Neural cell (in vitro differentiated cells): ENCODE measurements at regions not wholly inside any gene's neighbourhood (a gene's known extent, or its start where the extent isn't known, plus 50 kb on each side); places are given as distances from the start of the nearest gene placed in this dataset.

Source experiments
- H2AFZ ChIP-seq: fragments of 200-600, 300-800 bp; sonication (generic), shearing (Covaris generic); 2 replicates; pipeline ENCODE4 v1.6.0; 2014; ENCODE audit warnings: low read depth, mild to moderate bottlenecking, antibody characterized with exemption, low read length, moderate library complexity
- H3F3A ChIP-seq: fragments of 200-600 bp; shearing (Covaris generic); 2 replicates; pipeline ENCODE4 v1.6.1; 2016; ENCODE audit warnings: mild to moderate bottlenecking, moderate library complexity, mixed read lengths, antibody characterized with exemption, low read length; ENCODE audit not compliant: insufficient read depth, poor library complexity, severe bottlenecking
- H3K27ac ChIP-seq: fragments of 200-600, 300-800 bp; sonication (generic), shearing (Covaris generic); 2 replicates; pipeline ENCODE4 v1.5.1; 2014; ENCODE audit warnings: mild to moderate bottlenecking, low read length, moderate library complexity
- H3K27me3 ChIP-seq: fragments of 300-800, 200-600 bp; sonication (generic), shearing (Covaris generic); 2 replicates; pipeline ENCODE4 v1.6.0; 2014; ENCODE audit warnings: mild to moderate bottlenecking, low read depth, low read length, moderate library complexity; ENCODE audit not compliant: insufficient read depth
- H3K36me3 ChIP-seq: fragments of 300-800, 200-600 bp; sonication (generic), shearing (Covaris generic); 2 replicates; pipeline ENCODE4 v1.5.1; 2014; ENCODE audit warnings: mild to moderate bottlenecking, antibody characterized with exemption, low read length, moderate library complexity; ENCODE audit not compliant: insufficient read depth
- H3K4me2 ChIP-seq: fragments of 300-800, 200-600 bp; sonication (generic), shearing (Covaris generic); 2 replicates; pipeline ENCODE4 v1.6.0; 2014; ENCODE audit warnings: mild to moderate bottlenecking, low read length
- H3K4me3 ChIP-seq: fragments of 300-800, 200-600 bp; sonication (generic), shearing (Covaris generic); 2 replicates; pipeline ENCODE4 v1.5.1; 2014; ENCODE audit warnings: mild to moderate bottlenecking, low read length, moderate library complexity
- H3K79me2 ChIP-seq: fragments of 200-600 bp; shearing (Covaris generic); replicated peaks from 2 replicates; pipeline ENCODE4 v1.6.0; 2014; ENCODE audit warnings: mild to moderate bottlenecking, low read length, moderate library complexity; ENCODE audit not compliant: insufficient read depth
- H3K9ac ChIP-seq: fragments of 300-800, 200-600 bp; sonication (generic), shearing (Covaris generic); 2 replicates; pipeline ENCODE4 v1.6.1; 2016; ENCODE audit warnings: mild to moderate bottlenecking, low read length, mixed read lengths
- H3K9me2 ChIP-seq: fragments of 200-600 bp; shearing (Covaris generic); 2 replicates; pipeline ENCODE4 v1.6.1; 2016; ENCODE audit warnings: mild to moderate bottlenecking, low read length, mixed read lengths; ENCODE audit not compliant: insufficient read depth
- H3K9me3 ChIP-seq: fragments of 200-600, 300-800 bp; sonication (generic), shearing (Covaris generic); 2 replicates; pipeline ENCODE4 v1.6.1; 2016; ENCODE audit warnings: mild to moderate bottlenecking, mixed run types, low read length, moderate library complexity, mixed read lengths
- H4K20me1 ChIP-seq: fragments of 200-600 bp; shearing (Covaris generic); 2 replicates; pipeline ENCODE4 v1.6.1; 2016; ENCODE audit warnings: mild to moderate bottlenecking, mixed run types; ENCODE audit not compliant: insufficient read depth
- EP300 ChIP-seq: fragments of 450-650 bp; conservative IDR thresholded peaks from 2 replicates; pipeline ENCODE4 v1.6.1; 2014; ENCODE audit warnings: antibody characterized with exemption, mild to moderate bottlenecking, moderate library complexity; ENCODE audit not compliant: poor library complexity, severe bottlenecking
- EZH2 ChIP-seq: fragments of 200-600, 300-800 bp; shearing (Covaris generic), sonication (generic); IDR thresholded peaks from 2 replicates; pipeline ENCODE4 v1.6.1; 2014; ENCODE audit warnings: antibody characterized with exemption, low read length, borderline replicate concordance, mild to moderate bottlenecking; ENCODE audit not compliant: insufficient read depth, poor library complexity, severe bottlenecking
- MXI1 ChIP-seq: fragments of 450-650 bp; conservative IDR thresholded peaks from 2 replicates; pipeline ENCODE4 v1.6.1; 2014; ENCODE audit warnings: antibody characterized with exemption, mild to moderate bottlenecking; ENCODE audit not compliant: poor library complexity, severe bottlenecking
- POLR2AphosphoS5 ChIP-seq: IDR thresholded peaks from 2 replicates; pipeline ENCODE4 v1.6.1; 2012
- RAD21 ChIP-seq: fragments of 450-650 bp; conservative IDR thresholded peaks from 2 replicates; pipeline ENCODE4 v1.6.1; 2014; ENCODE audit warnings: antibody characterized with exemption, mild to moderate bottlenecking, moderate library complexity
- REST ChIP-seq: IDR thresholded peaks from 2 replicates; pipeline ENCODE4 v1.6.1; 2012; ENCODE audit warnings: borderline replicate concordance
- SMC3 ChIP-seq: fragments of 450-650 bp; conservative IDR thresholded peaks from 2 replicates; pipeline ENCODE4 v1.6.1; 2014; ENCODE audit warnings: antibody characterized with exemption, mild to moderate bottlenecking, moderate library complexity; ENCODE audit not compliant: poor library complexity
- TAF1 ChIP-seq: IDR thresholded peaks from 2 replicates; pipeline ENCODE4 v1.6.1; 2012; ENCODE audit warnings: low read depth
- TF ChIP-seq, protein P1 (sequence below): fragments of 450-650 bp; IDR thresholded peaks from 2 replicates; pipeline ENCODE4 v1.5.1; 2014; ENCODE audit warnings: antibody characterized with exemption, mild to moderate bottlenecking, moderate library complexity; ENCODE audit not compliant: poor library complexity, severe bottlenecking

DNA sequence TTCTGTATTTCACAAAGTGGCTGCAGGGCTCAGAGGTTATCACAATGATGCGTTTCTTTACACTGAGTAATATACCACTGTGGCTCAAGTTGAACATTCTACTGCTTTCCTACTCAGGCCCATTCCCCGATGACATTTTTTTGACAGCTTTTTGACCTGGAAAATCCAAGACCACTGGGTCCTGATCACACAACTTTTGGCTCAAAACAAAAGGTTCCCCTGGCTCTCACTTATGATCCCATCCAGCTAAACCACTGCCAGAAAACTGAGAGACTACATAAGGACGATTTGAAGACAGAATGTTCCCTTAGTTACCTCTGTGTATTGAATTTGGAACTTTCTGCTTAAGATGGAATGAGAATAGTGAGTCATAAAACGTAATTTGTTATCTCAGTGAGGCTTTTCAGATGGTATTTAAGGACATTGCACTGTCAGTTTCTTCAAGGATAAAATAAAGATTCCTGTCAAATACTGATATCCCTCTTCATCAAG, 78.0 kb upstream of the FBXL7 start:
- H3K4me3 ChIP-seq = no peak overlapping the region
- no peak overlapping the region for H2AFZ ChIP-seq
- no peak overlapping the region for H3K4me2 ChIP-seq
- no peaks in the 10 kb centered on the region for H3K9me2 ChIP-seq
- no peaks in the 10 kb centered on the region for H4K20me1 ChIP-seq
- H3K36me3 ChIP-seq = no peaks in the 10 kb centered on the region
- H3K9me3 ChIP-seq = no peaks in the 10 kb centered on the region
- no peak overlapping the region for H3K27ac ChIP-seq
- no peak overlapping the region for H3K9ac ChIP-seq
- TF ChIP-seq, protein P1, sequence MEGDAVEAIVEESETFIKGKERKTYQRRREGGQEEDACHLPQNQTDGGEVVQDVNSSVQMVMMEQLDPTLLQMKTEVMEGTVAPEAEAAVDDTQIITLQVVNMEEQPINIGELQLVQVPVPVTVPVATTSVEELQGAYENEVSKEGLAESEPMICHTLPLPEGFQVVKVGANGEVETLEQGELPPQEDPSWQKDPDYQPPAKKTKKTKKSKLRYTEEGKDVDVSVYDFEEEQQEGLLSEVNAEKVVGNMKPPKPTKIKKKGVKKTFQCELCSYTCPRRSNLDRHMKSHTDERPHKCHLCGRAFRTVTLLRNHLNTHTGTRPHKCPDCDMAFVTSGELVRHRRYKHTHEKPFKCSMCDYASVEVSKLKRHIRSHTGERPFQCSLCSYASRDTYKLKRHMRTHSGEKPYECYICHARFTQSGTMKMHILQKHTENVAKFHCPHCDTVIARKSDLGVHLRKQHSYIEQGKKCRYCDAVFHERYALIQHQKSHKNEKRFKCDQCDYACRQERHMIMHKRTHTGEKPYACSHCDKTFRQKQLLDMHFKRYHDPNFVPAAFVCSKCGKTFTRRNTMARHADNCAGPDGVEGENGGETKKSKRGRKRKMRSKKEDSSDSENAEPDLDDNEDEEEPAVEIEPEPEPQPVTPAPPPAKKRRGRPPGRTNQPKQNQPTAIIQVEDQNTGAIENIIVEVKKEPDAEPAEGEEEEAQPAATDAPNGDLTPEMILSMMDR = no peak
- H3K79me2 ChIP-seq = no peaks in the 10 kb centered on the region
- no peaks in the 10 kb centered on the region for H3F3A ChIP-seq
- no peaks in the 10 kb centered on the region for H3K27me3 ChIP-seq

GRCh38 chr5:15421381-15421780, 78.6 kb upstream of the FBXL7 start:
- no peak overlapping the region for H3K4me2 ChIP-seq
- no peaks in the 10 kb centered on the region for H4K20me1 ChIP-seq
- H3K9me3 ChIP-seq = no peaks in the 10 kb centered on the region
- no peaks in the 10 kb centered on the region for H3K9me2 ChIP-seq
- H3K36me3 ChIP-seq = no peaks in the 10 kb centered on the region
- no peak overlapping the region for H3K9ac ChIP-seq
- H3K79me2 ChIP-seq = no peaks in the 10 kb centered on the region
- H3K4me3 ChIP-seq = no peak overlapping the region
- H3K27ac ChIP-seq = no peak overlapping the region
- H3F3A ChIP-seq = no peaks in the 10 kb centered on the region
- H3K27me3 ChIP-seq = no peaks in the 10 kb centered on the region
- TF ChIP-seq, protein P1 = no peak
- TF ChIP-seq EP300 = no peak
- no peak overlapping the region for H2AFZ ChIP-seq

DNA sequence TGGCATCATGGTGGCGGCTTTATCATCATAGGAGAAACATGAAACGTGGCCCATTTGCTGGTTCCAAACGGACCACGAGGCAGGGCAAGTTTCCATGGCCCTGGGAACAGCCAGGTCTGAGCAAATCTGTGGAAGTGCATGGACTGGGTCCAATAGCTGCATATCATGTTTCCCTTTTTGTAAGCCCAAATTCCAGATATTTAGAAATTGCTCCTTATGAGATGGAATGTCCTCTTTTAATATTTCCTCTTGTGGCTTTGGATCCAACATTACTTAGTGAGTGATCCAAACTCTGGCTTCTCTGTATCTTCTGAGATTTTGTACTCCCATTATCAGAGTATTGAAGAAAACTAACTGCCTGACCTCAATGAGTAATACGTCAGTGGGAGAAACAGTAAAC, 79.8 kb upstream of the FBXL7 start:
- no peak overlapping the region for H3K9ac ChIP-seq
- no peaks in the 10 kb centered on the region for H3K9me3 ChIP-seq
- H3K4me2 ChIP-seq = no peak overlapping the region
- no peaks in the 10 kb centered on the region for H3K9me2 ChIP-seq
- H2AFZ ChIP-seq = no peak overlapping the region
- H3F3A ChIP-seq = no peaks in the 10 kb centered on the region
- no peaks in the 10 kb centered on the region for H3K36me3 ChIP-seq
- H3K4me3 ChIP-seq = no peak overlapping the region
- TF ChIP-seq POLR2AphosphoS5 = no peak
- no peak for TF ChIP-seq RAD21
- no peak for TF ChIP-seq EZH2
- TF ChIP-seq TAF1 = no peak
- no peaks in the 10 kb centered on the region for H4K20me1 ChIP-seq
- H3K27me3 ChIP-seq = no peaks in the 10 kb centered on the region
- no peaks in the 10 kb centered on the region for H3K79me2 ChIP-seq
- no peak overlapping the region for H3K27ac ChIP-seq

- Histone ChIP-seq H3K27me3 (no peaks in the 10 kb centered on the region), H3K36me3 (no peaks in the 10 kb centered on the region), H4K20me1 (no peaks in the 10 kb centered on the region), H3K4me2 (no peak overlapping the region), H3F3A (no peaks in the 10 kb centered on the region), H3K9me3 (no peaks in the 10 kb centered on the region), H2AFZ (no peak overlapping the region), H3K79me2 (no peaks in the 10 kb centered on the region), H3K27ac (no peak overlapping the region), H3K4me3 (no peak overlapping the region), H3K9ac (no peak overlapping the region), H3K9me2 (no peaks in the 10 kb centered on the region)
- no peak for TF ChIP-seq REST
- no peak for TF ChIP-seq EZH2
- TF ChIP-seq MXI1 = no peak
- TF ChIP-seq, protein P1 = no peak
- TF ChIP-seq SMC3 = no peak
- TF ChIP-seq POLR2AphosphoS5 = no peak
Measured at GRCh38 chr5:15417156-15417555, 82.8 kb upstream of the FBXL7 start.
